Hepatocyte (in vitro differentiated cells): ENCODE measurements at regions not wholly inside any gene's neighbourhood (a gene's known extent, or its start where the extent isn't known, plus 50 kb on each side); places are given as distances from the start of the nearest gene placed in this dataset.

Experiments
- DNase-seq: peaks from one replicate; pipeline ENCODE4 v3.0.0-alpha.2; 2016; ENCODE audit warnings: low spot score
- H2AFZ ChIP-seq: fragments of 200-600 bp; sonication (generic); 2 replicates; pipeline ENCODE4 v1.6.0; 2016; ENCODE audit warnings: antibody characterized with exemption, mild to moderate bottlenecking
- H3K27ac ChIP-seq: fragments of 200-600 bp; sonication (generic); 2 replicates; pipeline ENCODE4 v1.5.1; 2016; ENCODE audit warnings: mild to moderate bottlenecking
- H3K27me3 ChIP-seq: fragments of 200-600 bp; sonication (generic); 2 replicates; pipeline ENCODE4 v1.6.1; 2016
- H3K36me3 ChIP-seq: fragments of 200-600 bp; sonication (generic); replicated peaks from 2 replicates; pipeline ENCODE4 v1.5.1; 2016; ENCODE audit warnings: low read depth; ENCODE audit not compliant: insufficient read depth
- H3K4me1 ChIP-seq: fragments of 200-600 bp; sonication (generic); 2 replicates; pipeline ENCODE4 v1.5.1; 2016; ENCODE audit warnings: mild to moderate bottlenecking, moderate library complexity; ENCODE audit not compliant: insufficient read depth
- H3K4me2 ChIP-seq: fragments of 200-600 bp; sonication (generic); 2 replicates; pipeline ENCODE4 v1.6.0; 2016
- H3K4me3 ChIP-seq: fragments of 200-600 bp; sonication (generic); 2 replicates; pipeline ENCODE4 v1.5.1; 2016; ENCODE audit warnings: mild to moderate bottlenecking
- H3K79me2 ChIP-seq: fragments of 200-600 bp; sonication (generic); 2 replicates; pipeline ENCODE4 v1.6.0; 2017; ENCODE audit warnings: mild to moderate bottlenecking
- H3K9me2 ChIP-seq: fragments of 200-600 bp; sonication (generic); replicated peaks from 2 replicates; pipeline ENCODE4 v1.6.0; 2017; ENCODE audit warnings: mild to moderate bottlenecking; ENCODE audit not compliant: insufficient read depth
- H3K9me3 ChIP-seq: fragments of 200-600 bp; sonication (generic); 2 replicates; pipeline ENCODE4 v1.5.1; 2016; ENCODE audit warnings: low read depth, mild to moderate bottlenecking
- H4K20me1 ChIP-seq: fragments of 200-600 bp; sonication (generic); 2 replicates; pipeline ENCODE4 v1.6.0; 2016; ENCODE audit warnings: mild to moderate bottlenecking; ENCODE audit not compliant: insufficient read depth, poor library complexity, severe bottlenecking
- EZH2 ChIP-seq: fragments of 200-600 bp; sonication (generic); IDR thresholded peaks from 2 replicates; pipeline ENCODE4 v1.6.1; 2016; ENCODE audit warnings: antibody characterized with exemption, mild to moderate bottlenecking, borderline replicate concordance
- EZH2phosphoT487 ChIP-seq: fragments of 200-600 bp; sonication (generic); IDR thresholded peaks from one replicate; pipeline ENCODE4 v1.6.1; 2018; ENCODE audit warnings: antibody characterized with exemption, mild to moderate bottlenecking, low read depth, moderate library complexity; ENCODE audit not compliant: unreplicated experiment, severe bottlenecking
- WGBS: methylation state at CpG from one replicate; pipeline ENCODE4 v1.1.6; 2016; ENCODE audit warnings: low lambda C conversion rate; ENCODE audit errors: missing lambda C conversion rate; 5-methylcytosine and 5-hydroxymethylcytosine counted together
- TF ChIP-seq, protein P1 (sequence below): fragments of 200-600 bp; sonication (generic); IDR thresholded peaks from 2 replicates; pipeline ENCODE4 v1.5.1; 2016; ENCODE audit warnings: antibody characterized with exemption, mild to moderate bottlenecking; ENCODE audit not compliant: poor library complexity

DNA sequence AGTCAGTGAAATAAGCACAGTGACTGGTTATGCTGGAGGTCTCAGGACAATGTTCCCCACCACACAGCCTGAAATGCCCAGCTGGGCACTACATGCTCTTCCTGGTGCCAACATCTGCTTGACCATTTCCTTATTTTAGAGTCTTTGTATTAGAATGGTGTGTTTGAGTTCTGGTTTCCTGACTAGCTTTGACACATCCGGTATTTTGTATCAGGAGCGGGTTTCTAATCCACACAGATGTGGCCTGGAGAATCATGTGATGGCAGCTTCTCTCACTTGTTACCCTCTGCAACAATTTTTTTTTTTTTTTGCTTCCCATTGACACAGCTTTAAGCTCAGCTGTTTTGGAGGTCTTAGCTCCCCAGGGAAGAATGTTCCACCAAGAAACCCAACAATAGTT, 164.5 kb upstream of the CST7 start:
- DNase-seq, result no peak
- TF ChIP-seq EZH2phosphoT487 (no peak), EZH2 (no peak)
- TF ChIP-seq, protein P1, sequence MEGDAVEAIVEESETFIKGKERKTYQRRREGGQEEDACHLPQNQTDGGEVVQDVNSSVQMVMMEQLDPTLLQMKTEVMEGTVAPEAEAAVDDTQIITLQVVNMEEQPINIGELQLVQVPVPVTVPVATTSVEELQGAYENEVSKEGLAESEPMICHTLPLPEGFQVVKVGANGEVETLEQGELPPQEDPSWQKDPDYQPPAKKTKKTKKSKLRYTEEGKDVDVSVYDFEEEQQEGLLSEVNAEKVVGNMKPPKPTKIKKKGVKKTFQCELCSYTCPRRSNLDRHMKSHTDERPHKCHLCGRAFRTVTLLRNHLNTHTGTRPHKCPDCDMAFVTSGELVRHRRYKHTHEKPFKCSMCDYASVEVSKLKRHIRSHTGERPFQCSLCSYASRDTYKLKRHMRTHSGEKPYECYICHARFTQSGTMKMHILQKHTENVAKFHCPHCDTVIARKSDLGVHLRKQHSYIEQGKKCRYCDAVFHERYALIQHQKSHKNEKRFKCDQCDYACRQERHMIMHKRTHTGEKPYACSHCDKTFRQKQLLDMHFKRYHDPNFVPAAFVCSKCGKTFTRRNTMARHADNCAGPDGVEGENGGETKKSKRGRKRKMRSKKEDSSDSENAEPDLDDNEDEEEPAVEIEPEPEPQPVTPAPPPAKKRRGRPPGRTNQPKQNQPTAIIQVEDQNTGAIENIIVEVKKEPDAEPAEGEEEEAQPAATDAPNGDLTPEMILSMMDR, result no peak
- H3K4me2 ChIP-seq, result no peak overlapping the region
- H4K20me1 ChIP-seq, result no peaks in the 10 kb centered on the region
- no peaks in the 10 kb centered on the region for H3K9me2 ChIP-seq
- 89% methylated on average over 2 of the region's 2 CpGs for WGBS
- no peaks in the 10 kb centered on the region for H3K9me3 ChIP-seq
- H3K79me2 ChIP-seq, result no peaks in the 10 kb centered on the region
- no peak overlapping the region for H2AFZ ChIP-seq
- H3K4me3 ChIP-seq, result no peak overlapping the region
- no peaks in the 10 kb centered on the region for H3K4me1 ChIP-seq
- H3K27me3 ChIP-seq, result no peaks in the 10 kb centered on the region
- no peak overlapping the region for H3K27ac ChIP-seq
- H3K36me3 ChIP-seq, result no peaks in the 10 kb centered on the region

DNA sequence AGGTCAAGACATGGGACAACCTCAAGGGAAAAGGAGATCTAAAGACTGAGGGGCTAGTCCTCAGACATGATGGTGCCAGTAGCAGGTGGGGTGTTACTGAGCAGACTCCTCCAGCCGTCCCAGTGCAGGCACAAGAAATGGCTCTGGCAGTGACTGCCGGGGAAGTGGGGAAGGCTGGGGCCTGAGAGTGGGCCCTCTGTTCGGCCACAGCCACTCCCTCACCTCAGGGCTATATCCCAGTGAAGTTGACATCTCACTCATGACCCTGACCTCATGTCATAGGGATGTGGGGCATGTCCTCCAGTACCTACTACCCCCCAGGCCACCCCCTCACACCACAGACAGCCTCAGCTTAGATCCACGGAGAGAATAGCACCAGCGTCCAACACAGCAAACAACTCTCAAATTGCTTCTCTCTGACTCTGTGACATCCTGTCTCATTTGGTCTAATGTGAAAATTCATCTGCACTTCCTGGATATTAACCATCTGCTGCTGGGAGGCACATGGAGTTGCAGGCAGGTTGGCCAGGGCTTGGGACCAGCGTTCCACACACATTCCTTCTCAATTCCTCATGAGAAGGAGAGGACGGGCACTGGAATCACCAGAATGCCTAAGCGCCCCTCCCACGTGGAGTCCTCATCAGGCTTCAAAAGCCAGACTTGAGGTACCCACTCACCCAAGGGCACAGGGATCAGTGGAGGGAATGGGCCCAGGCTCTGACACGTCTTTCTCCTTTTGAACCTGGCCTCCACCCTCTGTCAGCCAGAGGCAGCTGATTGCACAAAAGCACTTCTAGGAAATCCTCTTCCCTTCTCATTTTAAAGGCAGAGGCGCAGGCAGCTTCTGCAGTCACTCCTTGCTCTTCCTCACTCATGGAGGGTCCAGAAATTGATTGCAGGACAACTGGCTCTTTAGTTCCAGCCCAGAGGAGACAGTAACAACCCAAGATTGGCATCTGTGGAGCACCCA, 163.6 kb upstream of the CST7 start:
- TF ChIP-seq EZH2phosphoT487, result no peak
- Histone ChIP-seq H4K20me1 (no peaks in the 10 kb centered on the region), H3K9me3 (no peaks in the 10 kb centered on the region), H3K79me2 (no peaks in the 10 kb centered on the region), H2AFZ (no peak overlapping the region), H3K27me3 (no peaks in the 10 kb centered on the region), H3K4me1 (no peaks in the 10 kb centered on the region), H3K4me3 (no peak overlapping the region), H3K4me2 (no peak overlapping the region), H3K9me2 (no peaks in the 10 kb centered on the region), H3K27ac (no peak overlapping the region), H3K36me3 (no peaks in the 10 kb centered on the region)
- DNase-seq, result no peak
- WGBS, result 61% methylated on average over 11 of the region's 11 CpGs

DNA sequence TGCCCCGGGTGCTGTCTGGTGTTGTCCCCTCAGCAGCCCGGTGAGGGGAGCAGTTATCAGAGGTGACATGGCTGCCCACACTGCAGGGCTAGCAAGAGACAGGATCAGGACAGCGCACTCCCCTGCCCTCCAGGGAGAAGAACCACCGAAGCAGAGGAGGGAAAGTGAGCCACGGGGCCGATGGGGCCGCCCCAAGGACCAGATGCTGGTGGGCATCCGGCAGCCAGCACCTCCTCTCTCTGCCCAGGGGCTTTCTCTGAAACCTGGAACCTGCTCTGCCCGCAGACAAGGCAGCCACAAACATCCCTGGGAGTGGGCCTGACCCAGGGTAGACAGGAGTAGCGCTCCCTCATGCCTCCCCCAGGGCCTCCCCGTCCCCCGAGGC, 163.0 kb upstream of the CST7 start:
- no peak for DNase-seq
- TF ChIP-seq, protein P1, result no peak
- no peak for TF ChIP-seq EZH2phosphoT487
- no peak for TF ChIP-seq EZH2
- no peaks in the 10 kb centered on the region for H4K20me1 ChIP-seq
- H3K4me2 ChIP-seq, result no peak overlapping the region
- WGBS, result 92% methylated on average over 8 of the region's 12 CpGs
- H3K9me2 ChIP-seq, result no peaks in the 10 kb centered on the region
- H3K4me1 ChIP-seq, result no peaks in the 10 kb centered on the region
- no peaks in the 10 kb centered on the region for H3K36me3 ChIP-seq
- H2AFZ ChIP-seq, result no peak overlapping the region
- H3K9me3 ChIP-seq, result no peaks in the 10 kb centered on the region
- H3K27me3 ChIP-seq, result no peaks in the 10 kb centered on the region
- no peak overlapping the region for H3K27ac ChIP-seq
- H3K4me3 ChIP-seq, result no peak overlapping the region
- no peaks in the 10 kb centered on the region for H3K79me2 ChIP-seq

DNA sequence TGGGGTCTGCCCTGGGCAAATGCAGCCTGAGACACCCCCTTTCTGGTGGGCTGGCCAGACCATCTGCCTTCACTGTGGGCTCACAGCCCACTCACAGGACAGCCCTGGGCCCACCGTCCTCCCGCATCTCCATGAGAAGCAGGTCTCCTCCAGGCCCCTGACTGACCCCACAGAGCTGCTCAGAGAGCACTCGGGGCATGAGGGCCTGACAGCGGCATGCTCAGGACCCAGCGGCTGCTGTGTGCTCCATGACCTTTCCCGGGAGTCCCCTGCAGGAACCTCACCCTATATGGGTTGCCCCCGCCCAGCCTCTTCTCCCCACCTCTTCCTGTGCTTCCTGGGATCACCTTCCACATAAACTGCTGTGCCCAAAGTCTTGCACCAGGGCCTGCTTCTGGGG, 162.4 kb upstream of the CST7 start:
- Histone ChIP-seq H3K4me1 (no peaks in the 10 kb centered on the region), H2AFZ (no peak overlapping the region), H3K9me3 (no peaks in the 10 kb centered on the region), H4K20me1 (no peaks in the 10 kb centered on the region), H3K79me2 (no peaks in the 10 kb centered on the region), H3K9me2 (no peaks in the 10 kb centered on the region), H3K27me3 (no peaks in the 10 kb centered on the region), H3K36me3 (no peaks in the 10 kb centered on the region), H3K4me2 (no peak overlapping the region), H3K27ac (no peak overlapping the region), H3K4me3 (no peak overlapping the region)
- 91% methylated on average over 7 of the region's 7 CpGs for whole genome bisulfite sequencing
- no peak for DNase-seq
- TF ChIP-seq EZH2phosphoT487, result no peak
- no peak for TF ChIP-seq EZH2
- TF ChIP-seq, protein P1, result no peak
